ENCODE measurements at regions not wholly inside any gene's neighbourhood (a gene's known extent, or its start where the extent isn't known, plus 50 kb on each side); places are given as distances from the start of the nearest gene placed in this dataset.

- Histone ChIP-seq H3K4me3 (ENCODE audit: low read length) (no peak overlapping the region), H3K9me3 (ENCODE audit: control insufficient read depth, insufficient read depth, low read length) (no peaks in the 10 kb centered on the region), H3K27me3 (ENCODE audit: control insufficient read depth, insufficient read depth, low read length) (no peaks in the 10 kb centered on the region), H3K36me3 (ENCODE audit: control insufficient read depth, insufficient read depth, low read length) (no peaks in the 10 kb centered on the region), H3K4me1 (ENCODE audit: control insufficient read depth, insufficient read depth, low read length) (no peaks in the 10 kb centered on the region), H3K27ac (ENCODE audit: low read length) (no peak overlapping the region)
- Mint-ChIP-seq H3K36me3 (no peaks in the 10 kb centered on the region), H3K9me3 (no peaks in the 10 kb centered on the region), H3K4me1 (peaks cover 0 to 8% of the 10 kb centered on the region in 2 donors), H3K4me3 (no peak overlapping the region), H3K27ac (no peak overlapping the region), H3K27me3 (ENCODE audit: low read depth in 2 of 2) (no peaks in the 10 kb centered on the region)
- peak in 1 of 3 donors; percentile 16 for ATAC-seq
- no peak for DNase-seq
- intact Hi-C loops (cut with micrococcal nuclease): no loop called here
- TF ChIP-seq, protein P1, sequence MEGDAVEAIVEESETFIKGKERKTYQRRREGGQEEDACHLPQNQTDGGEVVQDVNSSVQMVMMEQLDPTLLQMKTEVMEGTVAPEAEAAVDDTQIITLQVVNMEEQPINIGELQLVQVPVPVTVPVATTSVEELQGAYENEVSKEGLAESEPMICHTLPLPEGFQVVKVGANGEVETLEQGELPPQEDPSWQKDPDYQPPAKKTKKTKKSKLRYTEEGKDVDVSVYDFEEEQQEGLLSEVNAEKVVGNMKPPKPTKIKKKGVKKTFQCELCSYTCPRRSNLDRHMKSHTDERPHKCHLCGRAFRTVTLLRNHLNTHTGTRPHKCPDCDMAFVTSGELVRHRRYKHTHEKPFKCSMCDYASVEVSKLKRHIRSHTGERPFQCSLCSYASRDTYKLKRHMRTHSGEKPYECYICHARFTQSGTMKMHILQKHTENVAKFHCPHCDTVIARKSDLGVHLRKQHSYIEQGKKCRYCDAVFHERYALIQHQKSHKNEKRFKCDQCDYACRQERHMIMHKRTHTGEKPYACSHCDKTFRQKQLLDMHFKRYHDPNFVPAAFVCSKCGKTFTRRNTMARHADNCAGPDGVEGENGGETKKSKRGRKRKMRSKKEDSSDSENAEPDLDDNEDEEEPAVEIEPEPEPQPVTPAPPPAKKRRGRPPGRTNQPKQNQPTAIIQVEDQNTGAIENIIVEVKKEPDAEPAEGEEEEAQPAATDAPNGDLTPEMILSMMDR (IDR thresholded peaks at IDR 0.05): no peak
- 90% methylated on average over 2 of the region's 2 CpGs for WGBS (ENCODE audit: insufficient coverage)
Measured at GRCh38 chr2:84194181-84194580, 264.9 kb downstream of the SUCLG1 start.

DNA sequence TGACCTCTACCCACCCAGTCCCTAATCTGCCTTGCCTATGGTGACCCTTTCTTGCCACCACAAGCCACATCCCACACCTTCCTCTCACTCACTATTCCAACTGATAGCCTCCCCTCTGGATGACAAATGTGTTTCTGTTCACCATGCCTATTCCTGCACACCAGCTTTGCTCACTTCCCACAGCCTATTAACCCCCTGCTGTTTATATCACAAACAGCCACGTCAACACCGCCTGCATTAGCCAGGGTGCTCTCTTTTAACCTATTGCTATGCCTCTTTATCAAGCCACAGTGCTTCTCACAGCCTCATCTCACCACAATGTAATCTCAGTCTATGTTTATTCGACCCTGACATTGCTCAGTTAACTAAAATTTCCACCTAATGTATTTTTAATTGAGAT, 271.8 kb downstream of the SUCLG1 start:
- 78% methylated on average over 2 of the region's 3 CpGs for WGBS (ENCODE audit: insufficient coverage)
- no peak overlapping the region for H3K27ac Mint-ChIP-seq
- intact Hi-C loops (cut with micrococcal nuclease): no loop called here
- no peak overlapping the region for H3K4me3 Mint-ChIP-seq
- H3K4me1 Mint-ChIP-seq: no peaks in the 10 kb centered on the region
- ATAC-seq: no peak
- H3K27me3 Mint-ChIP-seq (ENCODE audit: low read depth in 2 of 2): peaks cover 10 to 29% of the 10 kb centered on the region in 2 donors
- TF ChIP-seq, protein P1 (IDR thresholded peaks at IDR 0.05): no peak
- H3K36me3 Mint-ChIP-seq: no peaks in the 10 kb centered on the region
- Histone ChIP-seq H3K9me3 (ENCODE audit: control insufficient read depth, insufficient read depth, low read length) (no peaks in the 10 kb centered on the region), H3K36me3 (ENCODE audit: control insufficient read depth, insufficient read depth, low read length) (no peaks in the 10 kb centered on the region), H3K27ac (ENCODE audit: low read length) (no peak overlapping the region), H3K4me1 (ENCODE audit: control insufficient read depth, insufficient read depth, low read length) (no peaks in the 10 kb centered on the region), H3K4me3 (ENCODE audit: low read length) (no peak overlapping the region), H3K27me3 (ENCODE audit: control insufficient read depth, insufficient read depth, low read length) (no peaks in the 10 kb centered on the region)
- no peaks in the 10 kb centered on the region for H3K9me3 Mint-ChIP-seq
- no peak for DNase-seq

DNA sequence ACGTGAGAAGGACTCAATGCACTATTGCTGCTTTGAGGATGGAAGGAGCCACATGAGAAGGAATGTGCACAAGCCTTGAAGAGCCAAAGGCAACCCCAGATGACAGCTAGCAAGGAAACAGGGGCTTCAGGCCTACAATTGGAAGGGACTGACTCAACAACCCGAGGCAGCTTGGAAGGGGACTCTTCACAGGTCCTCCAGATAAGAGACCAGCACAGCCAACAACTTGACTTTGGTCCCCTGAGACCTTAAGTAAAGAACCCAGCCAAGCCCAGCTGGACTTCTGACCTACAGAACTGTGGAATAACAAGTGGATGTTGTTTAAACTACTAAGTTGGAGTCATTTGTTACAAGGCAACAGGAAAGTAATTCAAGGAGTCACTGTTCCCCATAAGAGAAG, 277.2 kb downstream of the SUCLG1 start:
- intact Hi-C loops (cut with micrococcal nuclease): no loop called here
- H3K27ac ChIP-seq (ENCODE audit: low read length): no peak overlapping the region
- Mint-ChIP-seq H3K27me3 (ENCODE audit: low read depth in 2 of 2) (peaks cover 11 to 32% of the 10 kb centered on the region in 2 donors), H3K27ac (no peak overlapping the region), H3K9me3 (peaks cover 0 to 2% of the 10 kb centered on the region in 2 donors), H3K36me3 (no peaks in the 10 kb centered on the region), H3K4me1 (peaks cover 13 to 19% of the 10 kb centered on the region in 2 donors), H3K4me3 (no peak overlapping the region)
- H3K36me3 ChIP-seq (ENCODE audit: control insufficient read depth, insufficient read depth, low read length): no peaks in the 10 kb centered on the region
- no peak for DNase-seq
- peaks cover 4% of the 10 kb centered on the region for H3K27me3 ChIP-seq (ENCODE audit: control insufficient read depth, insufficient read depth, low read length)
- no peaks in the 10 kb centered on the region for H3K9me3 ChIP-seq (ENCODE audit: control insufficient read depth, insufficient read depth, low read length)
- WGBS (ENCODE audit: insufficient coverage): 84% methylated on average over 2 of the region's 2 CpGs
- TF ChIP-seq, protein P1 (IDR thresholded peaks at IDR 0.05): no peak
- peaks cover 3% of the 10 kb centered on the region for H3K4me1 ChIP-seq (ENCODE audit: control insufficient read depth, insufficient read depth, low read length)
- ATAC-seq: no peak
- no peak overlapping the region for H3K4me3 ChIP-seq (ENCODE audit: low read length)

DNA sequence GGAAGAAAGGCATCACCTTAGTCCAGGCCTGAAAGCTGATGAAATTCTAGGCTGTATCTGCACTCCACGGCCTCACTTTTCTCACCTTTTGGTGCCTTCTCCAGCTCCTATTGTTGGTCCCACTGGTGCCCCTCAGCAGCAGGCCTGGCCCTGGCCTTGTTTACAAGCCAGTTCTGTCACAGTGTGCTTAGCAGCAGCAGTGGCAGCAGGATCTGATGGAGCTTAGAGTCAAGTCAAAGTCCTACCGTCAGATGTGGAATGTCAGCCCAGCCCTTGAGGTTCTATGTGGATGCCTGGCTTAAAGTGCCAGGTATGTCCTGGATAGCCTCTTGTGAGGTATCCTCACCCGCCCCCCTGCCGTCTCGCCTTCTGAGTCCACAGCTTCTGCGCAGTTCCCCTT, 281.3 kb downstream of the SUCLG1 start:
- Histone ChIP-seq H3K4me1 (ENCODE audit: control insufficient read depth, insufficient read depth, low read length) (peaks cover 3% of the 10 kb centered on the region), H3K4me3 (ENCODE audit: low read length) (no peak overlapping the region), H3K27me3 (ENCODE audit: control insufficient read depth, insufficient read depth, low read length) (peaks cover 4% of the 10 kb centered on the region), H3K36me3 (ENCODE audit: control insufficient read depth, insufficient read depth, low read length) (no peaks in the 10 kb centered on the region), H3K27ac (ENCODE audit: low read length) (no peak overlapping the region), H3K9me3 (ENCODE audit: control insufficient read depth, insufficient read depth, low read length) (no peaks in the 10 kb centered on the region)
- intact Hi-C loops (cut with micrococcal nuclease): no loop called here
- peaks cover 0 to 2% of the 10 kb centered on the region in 2 donors for H3K9me3 Mint-ChIP-seq
- peaks cover 13 to 19% of the 10 kb centered on the region in 2 donors for H3K27me3 Mint-ChIP-seq (ENCODE audit: low read depth in 2 of 2)
- H3K4me3 Mint-ChIP-seq: no peak overlapping the region
- TF ChIP-seq, protein P1 (IDR thresholded peaks at IDR 0.05): no peak
- H3K4me1 Mint-ChIP-seq: peaks cover 13 to 19% of the 10 kb centered on the region in 2 donors
- ATAC-seq: no peak
- H3K27ac Mint-ChIP-seq: no peak overlapping the region
- 76% methylated on average over 6 of the region's 6 CpGs for whole genome bisulfite sequencing (ENCODE audit: insufficient coverage)
- DNase-seq: no peak
- H3K36me3 Mint-ChIP-seq: no peaks in the 10 kb centered on the region

Data from natural killer cell (primary cell).